GM12878 (cell line): ENCODE measurements at regions not wholly inside any gene's neighbourhood (a gene's known extent, or its start where the extent isn't known, plus 50 kb on each side); places are given as distances from the start of the nearest gene placed in this dataset.

ENCODE experiments used
- ATAC-seq: fragments of 200-7000 bp; cut with Tn5 transposase; 3 replicates; pipeline ENCODE4 v1.9.1; 2020; ENCODE audit warnings: mild to moderate bottlenecking, moderate library complexity
- BruUV-seq: library from RNA; stranded (reverse); fragments of 400-500 nt; replicated peaks from 2 replicates; lab custom pipeline; 2021; lab: Mats Ljungman, UMichigan
- CTCF ChIA-PET: fragments of 300-600 bp; sonication (Branson Sonifier 250); formaldehyde crosslinking; extraction: SDS; loops from one replicate; lab custom pipeline; 2021; ENCODE audit warnings: inconsistent platforms; lab: Yijun Ruan, JAX
- POLR2A ChIA-PET: fragments of 350-600 bp; formaldehyde crosslinking; extraction: SDS; loops from one replicate; lab custom pipeline; 2021; ENCODE audit warnings: inconsistent platforms; lab: Charles Lee
- RAD21 ChIA-PET: fragments of 300-600 bp; sonication (Branson Sonifier 250); formaldehyde crosslinking; loops from one replicate; lab custom pipeline; 2023; ENCODE audit warnings: antibody characterized with exemption; ENCODE audit not compliant: unreplicated experiment; lab: Charles Lee
- SMC1A ChIA-PET: fragments of 300-600 bp; sonication (Branson Sonifier 250); formaldehyde crosslinking; loops from one replicate; lab custom pipeline; 2023; ENCODE audit not compliant: unreplicated experiment, uncharacterized antibody; lab: Charles Lee
- DNase-seq: peaks from one replicate; pipeline ENCODE4 v3.0.0-alpha.2; 2011; ENCODE audit warnings: low read depth, low spot score
- FAIRE-seq: peaks from 3 replicates; lab custom pipeline; 2011; peaks lifted over from hg19 to GRCh38; lab: Jason Lieb, UNC
- H2AFZ ChIP-seq: 2 replicates; pipeline ENCODE4 v1.6.0; 2011; ENCODE audit warnings: low read depth, low read length, control low read depth; ENCODE audit not compliant: control insufficient read depth
- H3K27ac ChIP-seq: 2 replicates; pipeline ENCODE4 v1.5.1; 2011; ENCODE audit warnings: control low read depth; ENCODE audit not compliant: control insufficient read depth, insufficient read depth
- H3K27me3 ChIP-seq, 2 experiments: replicated peaks in 1 of 2; 2 replicates each; pipeline versions ENCODE4 v1.6.0 to v1.6.1; 2011; ENCODE audit warnings: low read length in 1 of 2; ENCODE audit not compliant: control insufficient read depth in 2 of 2, insufficient read depth in 2 of 2
- H3K36me3 ChIP-seq, 2 experiments: 2 replicates each; pipeline ENCODE4 v1.5.1; 2011; ENCODE audit warnings: low read length in 1 of 2; ENCODE audit not compliant: control insufficient read depth in 2 of 2, insufficient read depth in 2 of 2
- H3K4me1 ChIP-seq: 2 replicates; pipeline ENCODE4 v1.6.1; 2011; ENCODE audit warnings: mild to moderate bottlenecking, low read length, moderate library complexity, mixed read lengths; ENCODE audit not compliant: control insufficient read depth, insufficient read depth
- H3K4me2 ChIP-seq: 2 replicates; pipeline ENCODE4 v1.6.0; 2011; ENCODE audit warnings: control low read depth; ENCODE audit not compliant: control insufficient read depth, insufficient read depth
- H3K4me3 ChIP-seq: fragments of 200-600 bp; sonication (generic); 2 replicates; pipeline ENCODE4 v1.5.1; 2016
- H3K79me2 ChIP-seq: 2 replicates; pipeline ENCODE4 v1.6.0; 2011; ENCODE audit warnings: low read length; ENCODE audit not compliant: control insufficient read depth, insufficient read depth
- H3K9ac ChIP-seq: 2 replicates; pipeline ENCODE4 v1.8.0; 2011; ENCODE audit warnings: low read length, control low read depth, mixed read lengths; ENCODE audit not compliant: control insufficient read depth, insufficient read depth
- H3K9me3 ChIP-seq: replicated peaks from 3 replicates; pipeline ENCODE4 v1.5.1; 2011; ENCODE audit warnings: mild to moderate bottlenecking, low read length; ENCODE audit not compliant: control insufficient read depth, insufficient read depth
- H4K20me1 ChIP-seq: 2 replicates; pipeline ENCODE4 v1.6.0; 2011; ENCODE audit not compliant: control insufficient read depth, insufficient read depth
- BCL11A ChIP-seq: IDR thresholded peaks from 2 replicates; pipeline ENCODE4 v1.6.1; 2011; ENCODE audit warnings: low read depth, low read length
- CBX3 ChIP-seq: fragments of 200-600 bp; sonication (generic); IDR thresholded peaks from 2 replicates; pipeline ENCODE4 v1.6.1; 2016; ENCODE audit warnings: low read depth, borderline replicate concordance
- CBX5 ChIP-seq: sonication (generic); IDR thresholded peaks from 2 replicates; pipeline ENCODE4 v1.6.1; 2016; ENCODE audit warnings: low read depth, moderate library complexity, mild to moderate bottlenecking, inconsistent platforms
- CHD4 ChIP-seq: fragments of 200-600 bp; sonication (generic); IDR thresholded peaks from 2 replicates; pipeline ENCODE4 v1.6.1; 2016; ENCODE audit warnings: mild to moderate bottlenecking
- CREM ChIP-seq: IDR thresholded peaks from 2 replicates; pipeline ENCODE4 v1.6.1; 2014; ENCODE audit warnings: antibody characterized with exemption, low read depth
- HDAC2 ChIP-seq: fragments of 200-600 bp; sonication (generic); IDR thresholded peaks from 2 replicates; pipeline ENCODE4 v1.6.1; 2017
- MTA3 ChIP-seq: IDR thresholded peaks from 2 replicates; pipeline ENCODE4 v1.6.1; 2012; ENCODE audit warnings: low read length, inconsistent platforms, borderline replicate concordance
- RB1 ChIP-seq: fragments of 450-650 bp; formaldehyde crosslinking; IDR thresholded peaks from 2 replicates; pipeline ENCODE4 v1.6.1; 2017; ENCODE audit warnings: mild to moderate bottlenecking, borderline replicate concordance
- RFX5 ChIP-seq: IDR thresholded peaks from 2 replicates; pipeline ENCODE4 v1.6.1; 2011; ENCODE audit warnings: low read depth, low read length, improper control_type of control experiment
- SRF ChIP-seq, 2 experiments: IDR thresholded peaks; 2 replicates each; pipeline ENCODE4 v1.6.1; 2011; ENCODE audit warnings: low read depth in 2 of 2, low read length in 2 of 2, mild to moderate bottlenecking in 1 of 2, moderate library complexity in 1 of 2
- WGBS: methylation state at CpG from one replicate; pipeline ENCODE4 v1.1.6; 2016; ENCODE audit warnings: low lambda C conversion rate; ENCODE audit not compliant: insufficient replicate concordance, insufficient coverage; ENCODE audit errors: missing lambda C conversion rate; 5-methylcytosine and 5-hydroxymethylcytosine counted together
- in situ Hi-C: fragments of 300-500 bp; cut with MboI; formaldehyde crosslinking; loops from 9 replicates; pipeline ENCODE4 v1.14.3; 2018; ENCODE audit warnings: mixed read lengths
- intact Hi-C: fragments of 100-400 bp; cut with micrococcal nuclease; formaldehyde crosslinking; loops from one replicate; pipeline ENCODE4 v1.14.2; 2022; ENCODE audit not compliant: unreplicated experiment
- TF ChIP-seq, protein P1 (sequence below): IDR thresholded peaks from 2 replicates; pipeline ENCODE4 v1.6.1; 2011; ENCODE audit warnings: borderline replicate concordance, low read depth, mild to moderate bottlenecking, moderate library complexity, mixed read lengths, low read length; ENCODE audit not compliant: insufficient read depth; ENCODE audit errors: extremely low read length
- TF ChIP-seq, protein P2 (sequence below): IDR thresholded peaks from 2 replicates; pipeline ENCODE4 v1.6.1; 2012; ENCODE audit warnings: improper control_type of control experiment, low read depth, low read length; ENCODE audit not compliant: insufficient replicate concordance

DNA sequence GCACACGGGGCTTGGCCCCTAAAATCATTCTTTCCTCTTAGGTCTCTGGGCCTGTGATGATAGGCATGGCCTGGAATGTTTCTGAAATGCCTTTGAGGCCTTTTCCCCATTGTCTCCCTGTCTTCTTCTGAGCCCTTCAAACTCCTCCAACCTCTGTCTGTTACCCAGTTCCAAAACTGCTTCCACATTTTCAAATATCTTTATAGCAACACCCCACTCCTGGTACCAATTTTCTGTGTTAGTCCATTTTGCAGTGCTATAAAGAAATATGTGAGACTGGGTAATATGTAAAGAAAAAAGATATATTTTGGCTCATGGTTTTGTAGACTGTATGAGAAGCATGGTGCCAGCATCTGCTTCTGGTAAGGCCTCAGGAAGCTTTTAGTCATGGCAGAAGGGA, 158.8 kb downstream of the TM2D1 start:
- no peaks in the 10 kb centered on the region for H3K4me1 ChIP-seq
- ChIA-PET RAD21 (no interaction called here), POLR2A (no interaction called here), CTCF (no interaction called here), SMC1A (interaction anchor here (0.7 kb wide), 1 partner anchor 17 kb away, joined by 3 read pairs; no protein-coding TSS in a partner anchor)
- no peak for FAIRE-seq
- H3K9ac ChIP-seq = no peak overlapping the region
- BruUV-seq = no TSS peak
- H3K4me3 ChIP-seq = no peak overlapping the region
- no peaks in the 10 kb centered on the region for H4K20me1 ChIP-seq
- DNase-seq = no peak
- 0% methylated on average over 1 of the region's 1 CpG for WGBS
- no peak overlapping the region for H3K27ac ChIP-seq
- no peak for ATAC-seq
- H3K4me2 ChIP-seq = no peak overlapping the region
- intact Hi-C loops (no loop called here), in situ Hi-C loops (no loop called here)
- H3K79me2 ChIP-seq = no peaks in the 10 kb centered on the region
- no peaks in the 10 kb centered on the region for H3K27me3 ChIP-seq
- no peak overlapping the region for H2AFZ ChIP-seq
- H3K36me3 ChIP-seq = no peaks in the 10 kb centered on the region
- TF ChIP-seq MTA3 = no peak
- TF ChIP-seq CREM = no peak
- TF ChIP-seq CHD4 = no peak
- no peak for TF ChIP-seq CBX3
- TF ChIP-seq, protein P1, sequence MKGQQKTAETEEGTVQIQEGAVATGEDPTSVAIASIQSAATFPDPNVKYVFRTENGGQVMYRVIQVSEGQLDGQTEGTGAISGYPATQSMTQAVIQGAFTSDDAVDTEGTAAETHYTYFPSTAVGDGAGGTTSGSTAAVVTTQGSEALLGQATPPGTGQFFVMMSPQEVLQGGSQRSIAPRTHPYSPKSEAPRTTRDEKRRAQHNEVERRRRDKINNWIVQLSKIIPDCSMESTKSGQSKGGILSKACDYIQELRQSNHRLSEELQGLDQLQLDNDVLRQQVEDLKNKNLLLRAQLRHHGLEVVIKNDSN = no peak
- no peak for TF ChIP-seq CBX5
- TF ChIP-seq, all 136 proteins: peak for 0
- peaks cover 2% of the 10 kb centered on the region; the same call in 1 of the 3 replicates for H3K9me3 ChIP-seq

DNA sequence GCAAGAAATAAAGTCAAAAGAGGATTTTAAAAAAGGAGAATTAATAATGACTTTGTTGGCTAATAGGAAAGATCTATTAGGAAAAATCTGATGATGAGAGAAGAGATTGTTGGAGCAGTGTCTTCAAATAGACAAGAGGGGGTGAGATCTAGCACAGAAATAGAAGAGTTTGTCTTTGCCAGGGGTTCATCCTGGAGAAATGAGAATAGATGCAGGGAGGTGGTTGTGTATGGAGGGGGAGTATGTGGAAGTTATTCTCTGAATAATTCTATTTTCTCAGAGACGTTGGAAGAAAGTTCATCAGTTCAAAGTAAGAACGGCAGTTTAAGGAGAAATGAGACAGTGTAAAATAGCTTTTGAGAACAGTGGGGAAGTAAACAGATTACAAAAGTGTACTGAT, 161.3 kb downstream of the TM2D1 start:
- CTCF ChIA-PET = interaction anchor here (0.6 kb wide), 1 partner anchor 23 kb away, joined by 3 read pairs; no protein-coding TSS in a partner anchor
- intact Hi-C loops = no loop called here
- Histone ChIP-seq H3K27me3 (no peaks in the 10 kb centered on the region), H3K9ac (no peak overlapping the region), H3K4me1 (no peaks in the 10 kb centered on the region), H3K9me3 (peaks cover 2% of the 10 kb centered on the region; the same call in 1 of the 3 replicates), H4K20me1 (no peaks in the 10 kb centered on the region), H3K4me3 (no peak overlapping the region), H3K4me2 (no peak overlapping the region), H3K36me3 (no peaks in the 10 kb centered on the region), H2AFZ (no peak overlapping the region)
- DNase-seq (no peak), FAIRE-seq (no peak), ATAC-seq (no peak)
- SMC1A ChIA-PET = no interaction called here
- no TSS peak for BruUV-seq
- RAD21 ChIA-PET = no interaction called here
- 59% methylated on average over 2 of the region's 2 CpGs for WGBS
- in situ Hi-C loops = no loop called here
- no peak for TF ChIP-seq HDAC2
- TF ChIP-seq BCL11A = no peak
- no peak for TF ChIP-seq RB1
- no peak for TF ChIP-seq RFX5
- TF ChIP-seq, protein P2, sequence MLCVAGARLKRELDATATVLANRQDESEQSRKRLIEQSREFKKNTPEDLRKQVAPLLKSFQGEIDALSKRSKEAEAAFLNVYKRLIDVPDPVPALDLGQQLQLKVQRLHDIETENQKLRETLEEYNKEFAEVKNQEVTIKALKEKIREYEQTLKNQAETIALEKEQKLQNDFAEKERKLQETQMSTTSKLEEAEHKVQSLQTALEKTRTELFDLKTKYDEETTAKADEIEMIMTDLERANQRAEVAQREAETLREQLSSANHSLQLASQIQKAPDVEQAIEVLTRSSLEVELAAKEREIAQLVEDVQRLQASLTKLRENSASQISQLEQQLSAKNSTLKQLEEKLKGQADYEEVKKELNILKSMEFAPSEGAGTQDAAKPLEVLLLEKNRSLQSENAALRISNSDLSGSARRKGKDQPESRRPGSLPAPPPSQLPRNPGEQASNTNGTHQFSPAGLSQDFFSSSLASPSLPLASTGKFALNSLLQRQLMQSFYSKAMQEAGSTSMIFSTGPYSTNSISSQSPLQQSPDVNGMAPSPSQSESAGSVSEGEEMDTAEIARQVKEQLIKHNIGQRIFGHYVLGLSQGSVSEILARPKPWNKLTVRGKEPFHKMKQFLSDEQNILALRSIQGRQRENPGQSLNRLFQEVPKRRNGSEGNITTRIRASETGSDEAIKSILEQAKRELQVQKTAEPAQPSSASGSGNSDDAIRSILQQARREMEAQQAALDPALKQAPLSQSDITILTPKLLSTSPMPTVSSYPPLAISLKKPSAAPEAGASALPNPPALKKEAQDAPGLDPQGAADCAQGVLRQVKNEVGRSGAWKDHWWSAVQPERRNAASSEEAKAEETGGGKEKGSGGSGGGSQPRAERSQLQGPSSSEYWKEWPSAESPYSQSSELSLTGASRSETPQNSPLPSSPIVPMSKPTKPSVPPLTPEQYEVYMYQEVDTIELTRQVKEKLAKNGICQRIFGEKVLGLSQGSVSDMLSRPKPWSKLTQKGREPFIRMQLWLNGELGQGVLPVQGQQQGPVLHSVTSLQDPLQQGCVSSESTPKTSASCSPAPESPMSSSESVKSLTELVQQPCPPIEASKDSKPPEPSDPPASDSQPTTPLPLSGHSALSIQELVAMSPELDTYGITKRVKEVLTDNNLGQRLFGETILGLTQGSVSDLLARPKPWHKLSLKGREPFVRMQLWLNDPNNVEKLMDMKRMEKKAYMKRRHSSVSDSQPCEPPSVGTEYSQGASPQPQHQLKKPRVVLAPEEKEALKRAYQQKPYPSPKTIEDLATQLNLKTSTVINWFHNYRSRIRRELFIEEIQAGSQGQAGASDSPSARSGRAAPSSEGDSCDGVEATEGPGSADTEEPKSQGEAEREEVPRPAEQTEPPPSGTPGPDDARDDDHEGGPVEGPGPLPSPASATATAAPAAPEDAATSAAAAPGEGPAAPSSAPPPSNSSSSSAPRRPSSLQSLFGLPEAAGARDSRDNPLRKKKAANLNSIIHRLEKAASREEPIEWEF = no peak
- TF ChIP-seq SRF (IDR thresholded peaks at IDR 0.05; ENCODE audit: low read depth in 2 of 2, low read length in 2 of 2) = no peak
- TF ChIP-seq, all 136 proteins: peak for 0
- POLR2A ChIA-PET = no interaction called here
- no peak overlapping the region for H3K27ac ChIP-seq
- no peaks in the 10 kb centered on the region for H3K79me2 ChIP-seq
